Aorta (tissue), 5 donors: ENCODE measurements at regions not wholly inside any gene's neighbourhood (a gene's known extent, or its start where the extent isn't known, plus 50 kb on each side); places are given as distances from the start of the nearest gene placed in this dataset.

Experiments
- ATAC-seq: fragments of 200-7000 bp; cut with Tn5 transposase; one replicate; pipeline ENCODE4 v1.9.1; 2022; ENCODE audit warnings: moderate library complexity; ENCODE audit not compliant: low FRiP score
- DNase-seq, 2 donors: peaks; one replicate each; pipeline ENCODE4 v3.0.0-alpha.2; 2020
- H3K27ac ChIP-seq, 2 donors: one replicate each; pipeline ENCODE4 v1.5.1; 2013; ENCODE audit warnings: low read length in 2 of 2, mild to moderate bottlenecking in 2 of 2, moderate library complexity in 2 of 2, control low read depth in 1 of 2, inconsistent platforms in 1 of 2, low read depth in 1 of 2
- H3K27me3 ChIP-seq, 2 donors: one replicate each; pipeline ENCODE4 v1.6.1; 2013; ENCODE audit warnings: control low read depth in 1 of 2, low read length in 1 of 2, mild to moderate bottlenecking in 1 of 2, moderate library complexity in 1 of 2; ENCODE audit not compliant: insufficient read depth in 2 of 2, control insufficient read depth in 1 of 2
- H3K36me3 ChIP-seq, 2 donors: one replicate each; pipeline ENCODE4 v1.6.1; 2013; ENCODE audit warnings: control low read depth in 1 of 2, low read length in 1 of 2, mild to moderate bottlenecking in 1 of 2; ENCODE audit not compliant: insufficient read depth in 2 of 2, control insufficient read depth in 1 of 2
- H3K4me1 ChIP-seq, 2 donors: one replicate each; pipeline ENCODE4 v1.6.1; 2013; ENCODE audit warnings: low read length in 2 of 2, control low read depth in 1 of 2, mild to moderate bottlenecking in 1 of 2, moderate library complexity in 1 of 2; ENCODE audit not compliant: insufficient read depth in 2 of 2, control insufficient read depth in 1 of 2
- H3K4me3 ChIP-seq, 2 donors: one replicate each; pipeline ENCODE4 v1.5.1; 2013; ENCODE audit warnings: low read length in 2 of 2, control low read depth in 1 of 2, mild to moderate bottlenecking in 1 of 2
- H3K9me3 ChIP-seq: one replicate; pipeline ENCODE4 v1.6.1; 2013; ENCODE audit warnings: mild to moderate bottlenecking, low read length; ENCODE audit not compliant: control insufficient read depth
- WGBS, 2 donors: extraction: QIAGEN DNeasy Blood & Tissue Kit; methylation state at CpG; one replicate each; pipeline ENCODE4 v1.1.7; 2013; 5-methylcytosine and 5-hydroxymethylcytosine counted together
- intact Hi-C, 2 donors: fragments of 100-400 bp; cut with DNase I; formaldehyde crosslinking; loops; one replicate each; pipeline versions ENCODE4 v1.14.2 to v1.15.0; 2022
- donor health status: healthy with polysubstance abuse.
- donor health status: Bipolar disorder and iron deficiency.
- donor health status: DM: no; HTN: no; CAD: no.
- donor health status: DM: no; HTN: no; CAD: no.
- donor health status: DM: yes; HTN: yes; CAD: no.

GRCh38 chrX:43590150-43590549, 65.9 kb upstream of the MAOA start:
- DNase-seq (no peak), ATAC-seq (peak; percentile 70)
- no peak overlapping the region for H3K4me3 ChIP-seq
- 3 to 37% methylated on average over 2 of the region's 2 CpGs for WGBS, 2 donors
- no peaks in the 10 kb centered on the region for H3K9me3 ChIP-seq
- H3K36me3 ChIP-seq, result no peaks in the 10 kb centered on the region
- peak overlapping the region in 1 of 2 donors; percentile 87 for H3K27ac ChIP-seq
- no peaks in the 10 kb centered on the region for H3K27me3 ChIP-seq
- intact Hi-C loops, result no loop called here
- H3K4me1 ChIP-seq, result no peaks in the 10 kb centered on the region

GRCh38 chrX:43592597-43592996, 63.5 kb upstream of the MAOA start:
- ATAC-seq (no peak), DNase-seq (no peak)
- WGBS, 2 donors, result 46 to 52% methylated on average over 3 of the region's 3 CpGs
- Histone ChIP-seq H3K9me3 (no peaks in the 10 kb centered on the region), H3K4me3 (no peak overlapping the region), H3K4me1 (no peaks in the 10 kb centered on the region), H3K27me3 (no peaks in the 10 kb centered on the region), H3K36me3 (no peaks in the 10 kb centered on the region), H3K27ac (peak overlapping the region in 1 of 2 donors; percentile 2)
- intact Hi-C loops, result no loop called here

GRCh38 chrX:43595931-43596330, 60.2 kb upstream of the MAOA start:
- no peaks in the 10 kb centered on the region for H3K4me1 ChIP-seq
- no peaks in the 10 kb centered on the region for H3K9me3 ChIP-seq
- no peak overlapping the region for H3K4me3 ChIP-seq
- H3K36me3 ChIP-seq, result no peaks in the 10 kb centered on the region
- no peak for ATAC-seq
- H3K27me3 ChIP-seq, result no peaks in the 10 kb centered on the region
- intact Hi-C loops, result no loop called here
- H3K27ac ChIP-seq, result no peak overlapping the region
- DNase-seq, result no peak

- no peaks in the 10 kb centered on the region for H3K9me3 ChIP-seq
- intact Hi-C loops, result no loop called here
- H3K36me3 ChIP-seq, result no peaks in the 10 kb centered on the region
- H3K4me3 ChIP-seq, result no peak overlapping the region
- no peak overlapping the region for H3K27ac ChIP-seq
- no peak for ATAC-seq
- DNase-seq, result no peak
- no peaks in the 10 kb centered on the region for H3K27me3 ChIP-seq
- H3K4me1 ChIP-seq, result no peaks in the 10 kb centered on the region
Measured at GRCh38 chrX:43604753-43605152, 51.3 kb upstream of the MAOA start.

- Histone ChIP-seq H3K36me3 (no peaks in the 10 kb centered on the region), H3K4me1 (no peaks in the 10 kb centered on the region), H3K27me3 (no peaks in the 10 kb centered on the region), H3K27ac (no peak overlapping the region), H3K4me3 (no peak overlapping the region), H3K9me3 (no peaks in the 10 kb centered on the region)
- WGBS, 2 donors, result 71 to 87% methylated on average over 4 of the region's 4 CpGs
- DNase-seq (no peak), ATAC-seq (no peak)
- intact Hi-C loops, result no loop called here
Measured at GRCh38 chrX:43605351-43605750, 50.7 kb upstream of the MAOA start.
